Muscle of arm (tissue), 1 donor: ENCODE measurements at regions not wholly inside any gene's neighbourhood (a gene's known extent, or its start where the extent isn't known, plus 50 kb on each side); places are given as distances from the start of the nearest gene placed in this dataset.

Experiments
- DNase-seq: peaks from one replicate; pipeline ENCODE4 v3.0.0-alpha.2; 2013

GRCh38 chr19:31402529-31403316, 53.5 kb upstream of the TSHZ3 start:
- no peak for DNase-seq

GRCh38 chr19:31406106-31406505, 56.9 kb upstream of the TSHZ3 start:
- DNase-seq = no peak

GRCh38 chr19:31408460-31409124, 59.4 kb upstream of the TSHZ3 start:
- no peak for DNase-seq

GRCh38 chr19:31413353-31413752, 64.1 kb upstream of the TSHZ3 start:
- DNase-seq = no peak

GRCh38 chr19:31415322-31415721, 66.1 kb upstream of the TSHZ3 start:
- no peak for DNase-seq

- no peak for DNase-seq
These were observed 67.3 kb upstream of the TSHZ3 start for GRCh38 chr19:31416548-31416947.

GRCh38 chr19:31418055-31418454, 68.8 kb upstream of the TSHZ3 start:
- no peak for DNase-seq

- DNase-seq = no peak
These were observed 69.6 kb upstream of the TSHZ3 start for GRCh38 chr19:31418692-31419430.

GRCh38 chr19:31419871-31420445, 70.7 kb upstream of the TSHZ3 start:
- no peak for DNase-seq

GRCh38 chr19:31421082-31421481, 71.8 kb upstream of the TSHZ3 start:
- no peak for DNase-seq

GRCh38 chr19:31421856-31422255, 72.6 kb upstream of the TSHZ3 start:
- DNase-seq = no peak

- DNase-seq = no peak
These were observed 74.7 kb upstream of the TSHZ3 start for GRCh38 chr19:31423896-31424295.

GRCh38 chr19:31424861-31425620, 75.8 kb upstream of the TSHZ3 start:
- no peak for DNase-seq

GRCh38 chr19:31427857-31428256, 78.6 kb upstream of the TSHZ3 start:
- DNase-seq = no peak

GRCh38 chr19:31430381-31430780, 81.1 kb upstream of the TSHZ3 start:
- no peak for DNase-seq

- DNase-seq = no peak
These were observed 83.1 kb upstream of the TSHZ3 start for GRCh38 chr19:31432201-31432810.

GRCh38 chr19:31436121-31436776, 87.0 kb upstream of the TSHZ3 start:
- DNase-seq = no peak

GRCh38 chr19:31438401-31439269, 89.4 kb upstream of the TSHZ3 start:
- no peak for DNase-seq

- no peak for DNase-seq
These were observed 90.0 kb upstream of the TSHZ3 start for GRCh38 chr19:31439270-31439573.

- no peak for DNase-seq
These were observed 95.7 kb upstream of the TSHZ3 start for GRCh38 chr19:31444931-31445330.
